BJ (cell line): ENCODE measurements at regions not wholly inside any gene's neighbourhood (a gene's known extent, or its start where the extent isn't known, plus 50 kb on each side); places are given as distances from the start of the nearest gene placed in this dataset.
A peak's percentile ranks its signal among the peaks of the same experiment; 100 is the strongest.

ENCODE experiments used
- CTCF ChIA-PET: fragments of 350-600 bp; formaldehyde crosslinking; extraction: SDS; loops from one replicate; lab custom pipeline; 2021; ENCODE audit warnings: antibody characterized with exemption, inconsistent platforms; lab: Yijun Ruan, JAX
- POLR2A ChIA-PET: fragments of 300-600 bp; sonication (Branson Sonifier 250); formaldehyde crosslinking; extraction: SDS; loops from one replicate; lab custom pipeline; 2021; ENCODE audit warnings: antibody characterized with exemption; lab: Charles Lee
- DNase-seq: peaks from one replicate; pipeline ENCODE4 v3.0.0-alpha.2; 2011; ENCODE audit warnings: low read depth
- H3K27me3 ChIP-seq: 2 replicates; pipeline ENCODE4 v1.6.0; 2011; ENCODE audit warnings: low read length; ENCODE audit not compliant: control insufficient read depth, insufficient read depth
- H3K36me3 ChIP-seq: 2 replicates; pipeline ENCODE4 v1.5.1; 2011; ENCODE audit warnings: low read length; ENCODE audit not compliant: control insufficient read depth, insufficient read depth
- H3K4me3 ChIP-seq: 2 replicates; pipeline ENCODE4 v1.5.1; 2011; ENCODE audit warnings: low read depth, mild to moderate bottlenecking, control low read depth, low read length
- CTCF ChIP-seq: IDR thresholded peaks from 2 replicates; pipeline ENCODE4 v1.5.1; 2011; ENCODE audit warnings: low read depth, mild to moderate bottlenecking, control low read depth, inconsistent platforms, low read length, moderate library complexity; ENCODE audit not compliant: insufficient read depth

DNA sequence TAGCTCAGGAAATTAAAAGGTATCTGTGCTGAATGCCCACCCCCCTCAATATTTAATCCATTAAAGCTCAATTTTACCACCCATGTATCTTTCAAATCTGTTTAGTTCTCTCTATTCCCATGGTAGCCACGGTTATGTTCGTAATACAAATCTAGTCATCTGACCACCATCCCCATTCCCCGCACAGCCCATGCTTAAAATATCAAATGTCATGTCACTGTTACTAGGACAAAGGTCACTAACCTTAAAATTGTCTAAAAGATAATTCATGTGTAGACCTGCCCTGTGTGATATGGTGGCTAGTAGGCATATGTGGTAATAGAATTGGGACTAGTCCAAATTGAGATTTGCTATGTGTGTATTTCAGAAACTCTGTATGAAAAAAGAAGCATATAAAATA lies 728.5 kb upstream of the B3GALT2 start:
- POLR2A ChIA-PET, result no interaction called here
- CTCF ChIA-PET, result interaction anchor here (0.6 to 0.8 kb wide), 2 partner anchors 31 to 1648 kb away, joined by 3 read pairs; no protein-coding TSS in a partner anchor
- no peak overlapping the region for H3K4me3 ChIP-seq
- no peaks in the 10 kb centered on the region for H3K36me3 ChIP-seq
- TF ChIP-seq CTCF, result no peak
- DNase-seq, result no peak
- H3K27me3 ChIP-seq, result no peaks in the 10 kb centered on the region

GRCh38 chr1:193909406-193910082 lies 723.1 kb upstream of the B3GALT2 start:
- no peaks in the 10 kb centered on the region for H3K36me3 ChIP-seq
- DNase-seq, result no peak
- POLR2A ChIA-PET, result no interaction called here
- no peaks in the 10 kb centered on the region for H3K27me3 ChIP-seq
- no peak for TF ChIP-seq CTCF
- CTCF ChIA-PET, result interaction anchor here (0.8 kb wide), 1 partner anchor 13 kb away, joined by 3 read pairs; no protein-coding TSS in a partner anchor
- no peak overlapping the region for H3K4me3 ChIP-seq

- no peak for TF ChIP-seq CTCF
- Histone ChIP-seq H3K36me3 (no peaks in the 10 kb centered on the region), H3K4me3 (no peak overlapping the region), H3K27me3 (no peaks in the 10 kb centered on the region)
- ChIA-PET POLR2A (no interaction called here), CTCF (interaction anchor here (0.6 kb wide), 1 partner anchor 12 kb away, joined by 4 read pairs; no protein-coding TSS in a partner anchor)
- DNase-seq, result peak; percentile 2
Measured at GRCh38 chr1:193905288-193906085, 719.1 kb upstream of the B3GALT2 start.

- ChIA-PET POLR2A (no interaction called here), CTCF (interaction anchor here (0.6 kb wide), 1 partner anchor 11 kb away, joined by 3 read pairs; no protein-coding TSS in a partner anchor)
Measured at GRCh38 chr1:193891788-193892187, 705.4 kb upstream of the B3GALT2 start.

More at GRCh38 chr1:193891788-193892187, 705.4 kb upstream of the B3GALT2 start:
- no peak for DNase-seq
- Histone ChIP-seq H3K4me3 (no peak overlapping the region), H3K27me3 (no peaks in the 10 kb centered on the region), H3K36me3 (no peaks in the 10 kb centered on the region)
- TF ChIP-seq CTCF, result no peak
